Uterus (tissue), 2 donors: ENCODE measurements at regions not wholly inside any gene's neighbourhood (a gene's known extent, or its start where the extent isn't known, plus 50 kb on each side); places are given as distances from the start of the nearest gene placed in this dataset.

Source experiments
- CTCF ChIP-seq, 4 experiments: fragments of 200-600 bp in 2 of 4; fragments of 450-650 bp in 2 of 4; sonication (generic) in 2 of 4; IDR thresholded peaks; one replicate each; pipeline ENCODE4 v1.5.1; 2016 to 2019; ENCODE audit warnings: antibody characterized with exemption in 4 of 4, mild to moderate bottlenecking in 2 of 4, moderate library complexity in 1 of 4
- POLR2A ChIP-seq, 2 donors: fragments of 450-650 bp; IDR thresholded peaks; one replicate each; pipeline ENCODE4 v1.6.1; 2016; ENCODE audit warnings: antibody characterized with exemption in 2 of 2, mild to moderate bottlenecking in 1 of 2, moderate library complexity in 1 of 2

- TF ChIP-seq CTCF (IDR thresholded peaks at IDR 0.05) (no peak), POLR2A (IDR thresholded peaks at IDR 0.05) (no peak)
Observed at GRCh38 chrX:10979956-10980355, 131.2 kb upstream of the HCCS start.
